ENCODE measurements at regions not wholly inside any gene's neighbourhood (a gene's known extent, or its start where the extent isn't known, plus 50 kb on each side); places are given as distances from the start of the nearest gene placed in this dataset.

DNA sequence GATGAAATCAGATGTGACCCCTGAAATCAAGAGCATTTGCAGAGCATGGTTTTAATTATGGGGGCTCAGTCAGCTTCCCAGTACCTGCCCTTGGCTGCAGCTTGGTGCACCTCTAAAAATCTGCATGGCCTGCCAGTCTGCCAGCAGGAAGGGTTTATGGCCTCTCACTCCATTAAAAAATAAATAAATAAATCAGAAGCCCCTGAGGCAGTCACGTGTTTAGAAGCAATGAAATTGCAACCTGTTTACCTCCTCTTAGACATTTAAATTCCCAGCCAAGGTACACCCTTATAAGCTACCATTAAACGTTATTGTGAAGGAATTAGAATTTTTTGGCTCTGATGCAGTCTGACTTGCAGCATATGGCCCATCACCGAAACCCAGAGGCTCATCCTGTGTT, 114.0 kb upstream of the LDB2 start:
- Histone ChIP-seq H3K4me2 (replicated peaks; ENCODE audit: extremely low read depth, low read length, poor library complexity, severe bottlenecking) (no peak overlapping the region), H3K4me3 (replicated peaks in 1 of 3; ENCODE audit: low read depth in 2 of 3, low read length in 3 of 3) (no peak overlapping the region), H3K27ac (ENCODE audit: low read depth in 1 of 2, low read length in 2 of 2) (no peak overlapping the region), H2AFZ (ENCODE audit: insufficient read depth, low read depth, low read length, poor library complexity, severe bottlenecking) (no peak overlapping the region), H3K4me1 (ENCODE audit: control insufficient read depth in 1 of 2, insufficient read depth in 2 of 2, low read length in 2 of 2) (no peaks in the 10 kb centered on the region), H4K20me1 (ENCODE audit: insufficient read depth, low read length) (no peaks in the 10 kb centered on the region), H3K79me2 (ENCODE audit: insufficient read depth, low read length) (no peaks in the 10 kb centered on the region), H3K9ac (ENCODE audit: insufficient read depth, low read length, poor library complexity, severe bottlenecking) (no peak overlapping the region), H3K9me3 (replicated peaks in 1 of 2; ENCODE audit: control insufficient read depth in 1 of 2, insufficient read depth in 1 of 2, low read length in 2 of 2) (no peaks in the 10 kb centered on the region), H3K27me3 (ENCODE audit: control insufficient read depth in 2 of 2, insufficient read depth in 2 of 2, low read length in 2 of 2) (no peaks in the 10 kb centered on the region), H3K36me3 (replicated peaks in 1 of 2; ENCODE audit: control insufficient read depth in 1 of 2, insufficient read depth in 2 of 2, low read length in 2 of 2) (no peaks in the 10 kb centered on the region)
- no peak overlapping the region for H3K4me3 Mint-ChIP-seq
- no CpG with 5 or more reads among the region's 3 CpGs for WGBS (ENCODE audit: insufficient coverage)
- H3K27me3 Mint-ChIP-seq (ENCODE audit: low read depth in 3 of 3), result peaks cover 0 to 2% (median 2%) of the 10 kb centered on the region in 3 donors
- peaks cover 0 to 4% (median 0%) of the 10 kb centered on the region in 7 donors for H3K9me3 Mint-ChIP-seq
- no peak for DNase-seq
- no peak for TF ChIP-seq CTCF (IDR thresholded peaks at IDR 0.05)
- no peaks in the 10 kb centered on the region for H3K4me1 Mint-ChIP-seq
- H3K27ac Mint-ChIP-seq, result no peak overlapping the region
- no peaks in the 10 kb centered on the region for H3K36me3 Mint-ChIP-seq
- intact Hi-C loops (cut with micrococcal nuclease), result no loop called here

DNA sequence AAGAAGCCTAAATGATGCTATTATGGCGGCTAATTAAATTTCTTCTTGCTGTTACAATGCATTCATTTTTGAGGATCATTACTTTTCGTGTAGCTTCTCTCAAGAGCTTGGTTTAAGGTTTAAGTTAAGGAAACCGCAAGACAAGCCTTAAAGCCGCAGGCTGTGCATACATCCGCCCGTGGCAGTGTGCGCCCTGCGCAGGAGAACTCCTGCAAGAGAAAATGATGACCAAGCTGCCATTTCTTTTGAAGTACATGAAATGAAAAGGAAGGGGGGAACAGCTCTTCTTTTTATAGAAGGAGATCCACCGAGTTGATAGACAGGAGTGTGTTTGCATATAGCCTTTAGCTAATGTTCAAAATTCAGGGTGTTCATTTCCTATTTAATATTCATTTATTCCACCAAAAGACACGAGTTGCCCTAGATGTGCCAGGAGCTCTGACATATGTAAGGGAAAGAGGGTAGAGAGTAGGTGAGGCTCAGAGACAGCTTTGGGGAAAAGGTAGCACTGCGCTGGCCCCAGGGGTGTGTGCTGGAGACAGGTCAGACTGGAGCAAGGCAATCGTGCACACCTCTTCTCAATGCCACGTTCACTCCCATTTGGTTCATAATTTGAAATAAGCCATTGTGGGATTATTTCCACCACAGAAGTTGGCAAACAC, 112.1 kb upstream of the LDB2 start:
- Histone ChIP-seq H3K4me1 (ENCODE audit: control insufficient read depth in 1 of 2, insufficient read depth in 2 of 2, low read length in 2 of 2) (no peaks in the 10 kb centered on the region), H4K20me1 (ENCODE audit: insufficient read depth, low read length) (no peaks in the 10 kb centered on the region), H3K36me3 (replicated peaks in 1 of 2; ENCODE audit: control insufficient read depth in 1 of 2, insufficient read depth in 2 of 2, low read length in 2 of 2) (no peaks in the 10 kb centered on the region), H3K4me3 (replicated peaks in 1 of 3; ENCODE audit: low read depth in 2 of 3, low read length in 3 of 3) (no peak overlapping the region), H3K27me3 (ENCODE audit: control insufficient read depth in 2 of 2, insufficient read depth in 2 of 2, low read length in 2 of 2) (no peaks in the 10 kb centered on the region), H3K9me3 (replicated peaks in 1 of 2; ENCODE audit: control insufficient read depth in 1 of 2, insufficient read depth in 1 of 2, low read length in 2 of 2) (no peaks in the 10 kb centered on the region), H3K79me2 (ENCODE audit: insufficient read depth, low read length) (no peaks in the 10 kb centered on the region), H2AFZ (ENCODE audit: insufficient read depth, low read depth, low read length, poor library complexity, severe bottlenecking) (no peak overlapping the region), H3K4me2 (replicated peaks; ENCODE audit: extremely low read depth, low read length, poor library complexity, severe bottlenecking) (no peak overlapping the region), H3K9ac (ENCODE audit: insufficient read depth, low read length, poor library complexity, severe bottlenecking) (no peak overlapping the region), H3K27ac (ENCODE audit: low read depth in 1 of 2, low read length in 2 of 2) (no peak overlapping the region)
- H3K27me3 Mint-ChIP-seq (ENCODE audit: low read depth in 3 of 3), result peaks cover 0 to 2% (median 2%) of the 10 kb centered on the region in 3 donors
- H3K4me3 Mint-ChIP-seq, result no peak overlapping the region
- H3K4me1 Mint-ChIP-seq, result no peaks in the 10 kb centered on the region
- DNase-seq, result no peak
- peaks cover 0 to 6% (median 0%) of the 10 kb centered on the region in 7 donors for H3K9me3 Mint-ChIP-seq
- no peak for TF ChIP-seq CTCF (IDR thresholded peaks at IDR 0.05)
- 95% methylated on average over 8 of the region's 13 CpGs for WGBS (ENCODE audit: insufficient coverage)
- H3K27ac Mint-ChIP-seq, result no peak overlapping the region
- intact Hi-C loops (cut with micrococcal nuclease), result no loop called here
- no peaks in the 10 kb centered on the region for H3K36me3 Mint-ChIP-seq
